ENCODE measurements at regions not wholly inside any gene's neighbourhood (a gene's known extent, or its start where the extent isn't known, plus 50 kb on each side); places are given as distances from the start of the nearest gene placed in this dataset.

DNA sequence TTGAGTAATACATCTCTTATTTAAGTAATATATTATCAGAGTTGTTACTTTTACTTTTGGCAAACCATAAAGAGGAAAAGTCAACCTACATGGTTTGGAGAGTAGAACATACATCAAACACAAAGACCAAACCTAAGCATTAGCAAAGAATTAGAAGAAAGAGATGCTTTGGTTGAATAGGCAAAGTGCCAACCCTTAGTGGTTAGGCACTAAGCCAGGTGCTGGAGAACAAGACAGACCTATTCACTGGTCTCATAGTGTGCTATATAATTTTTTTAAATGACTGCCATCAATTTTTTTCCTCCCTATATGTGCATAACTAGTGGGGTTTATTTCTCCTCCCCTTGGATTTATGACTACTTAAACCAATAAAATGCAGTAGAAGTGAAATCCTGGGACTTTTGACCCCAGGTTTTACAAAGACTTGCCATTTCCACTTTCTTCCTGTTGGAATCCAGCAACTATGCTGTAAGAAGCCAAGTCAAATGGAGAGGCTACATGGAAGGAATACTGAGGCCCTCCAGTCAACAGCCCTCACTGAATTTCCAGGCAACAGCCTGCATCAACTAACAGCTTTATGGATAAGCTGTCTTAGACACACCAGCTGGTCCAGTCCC is 69.8 kb upstream of the HAO2 start:
- no peak for TF ChIP-seq POLR2A (IDR thresholded peaks at IDR 0.05)
- no peak for TF ChIP-seq CTCF (IDR thresholded peaks at IDR 0.05 in 4 of 5, conservative IDR thresholded peaks at IDR 0.05 in 1 of 5)

All from gastrocnemius medialis (tissue), 4 donors.